ENCODE measurements at regions not wholly inside any gene's neighbourhood (a gene's known extent, or its start where the extent isn't known, plus 50 kb on each side); places are given as distances from the start of the nearest gene placed in this dataset.

DNA sequence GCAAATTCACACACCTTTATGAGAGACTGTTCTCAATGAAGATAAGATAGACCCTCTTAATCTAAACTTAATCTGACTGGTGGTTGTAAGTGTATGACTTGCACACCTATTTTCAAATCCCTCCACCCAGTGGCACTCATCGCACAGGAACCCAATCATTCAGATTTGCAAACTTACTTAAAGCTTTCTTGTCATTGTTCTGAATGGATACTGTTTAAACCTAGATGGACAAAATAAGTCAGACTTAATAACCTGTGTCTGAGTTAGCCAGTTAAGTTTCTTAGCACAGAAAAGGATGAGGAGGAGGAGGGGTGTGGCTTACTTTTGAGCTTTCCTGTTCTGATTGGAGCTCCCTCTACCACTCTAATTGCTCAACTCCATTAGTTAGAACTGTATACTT is 252.4 kb upstream of the CCNH start:
- TF ChIP-seq TEAD4 (IDR thresholded peaks at IDR 0.05; ENCODE audit: low read length) (no peak), TEAD4 (CRISPR knock-in tag; IDR thresholded peaks at IDR 0.05; ENCODE audit: borderline replicate concordance) (no peak), MXI1 (IDR thresholded peaks at IDR 0.05; ENCODE audit: low read depth, low read length) (no peak), SMARCE1 (IDR thresholded peaks at IDR 0.05) (no peak)

Data from K562 (cell line).